GM12878 (cell line): ENCODE measurements at regions not wholly inside any gene's neighbourhood (a gene's known extent, or its start where the extent isn't known, plus 50 kb on each side); places are given as distances from the start of the nearest gene placed in this dataset.

Source experiments
- ATAC-seq: fragments of 200-7000 bp; cut with Tn5 transposase; 3 replicates; pipeline ENCODE4 v1.9.1; 2020; ENCODE audit warnings: mild to moderate bottlenecking, moderate library complexity
- BruUV-seq: library from RNA; stranded (reverse); fragments of 400-500 nt; replicated peaks from 2 replicates; lab custom pipeline; 2021; lab: Mats Ljungman, UMichigan
- CTCF ChIA-PET: fragments of 300-600 bp; sonication (Branson Sonifier 250); formaldehyde crosslinking; extraction: SDS; loops from one replicate; lab custom pipeline; 2021; ENCODE audit warnings: inconsistent platforms; lab: Yijun Ruan, JAX
- POLR2A ChIA-PET: fragments of 350-600 bp; formaldehyde crosslinking; extraction: SDS; loops from one replicate; lab custom pipeline; 2021; ENCODE audit warnings: inconsistent platforms; lab: Charles Lee
- RAD21 ChIA-PET: fragments of 300-600 bp; sonication (Branson Sonifier 250); formaldehyde crosslinking; loops from one replicate; lab custom pipeline; 2023; ENCODE audit warnings: antibody characterized with exemption; ENCODE audit not compliant: unreplicated experiment; lab: Charles Lee
- SMC1A ChIA-PET: fragments of 300-600 bp; sonication (Branson Sonifier 250); formaldehyde crosslinking; loops from one replicate; lab custom pipeline; 2023; ENCODE audit not compliant: unreplicated experiment, uncharacterized antibody; lab: Charles Lee
- DNase-seq: peaks from one replicate; pipeline ENCODE4 v3.0.0-alpha.2; 2011; ENCODE audit warnings: low read depth, low spot score
- FAIRE-seq: peaks from 3 replicates; lab custom pipeline; 2011; peaks lifted over from hg19 to GRCh38; lab: Jason Lieb, UNC
- H2AFZ ChIP-seq: 2 replicates; pipeline ENCODE4 v1.6.0; 2011; ENCODE audit warnings: low read depth, low read length, control low read depth; ENCODE audit not compliant: control insufficient read depth
- H3K27ac ChIP-seq: 2 replicates; pipeline ENCODE4 v1.5.1; 2011; ENCODE audit warnings: control low read depth; ENCODE audit not compliant: control insufficient read depth, insufficient read depth
- H3K27me3 ChIP-seq, 2 experiments: replicated peaks in 1 of 2; 2 replicates each; pipeline versions ENCODE4 v1.6.0 to v1.6.1; 2011; ENCODE audit warnings: low read length in 1 of 2; ENCODE audit not compliant: control insufficient read depth in 2 of 2, insufficient read depth in 2 of 2
- H3K36me3 ChIP-seq, 2 experiments: 2 replicates each; pipeline ENCODE4 v1.5.1; 2011; ENCODE audit warnings: low read length in 1 of 2; ENCODE audit not compliant: control insufficient read depth in 2 of 2, insufficient read depth in 2 of 2
- H3K4me1 ChIP-seq: 2 replicates; pipeline ENCODE4 v1.6.1; 2011; ENCODE audit warnings: mild to moderate bottlenecking, low read length, moderate library complexity, mixed read lengths; ENCODE audit not compliant: control insufficient read depth, insufficient read depth
- H3K4me2 ChIP-seq: 2 replicates; pipeline ENCODE4 v1.6.0; 2011; ENCODE audit warnings: control low read depth; ENCODE audit not compliant: control insufficient read depth, insufficient read depth
- H3K4me3 ChIP-seq: fragments of 200-600 bp; sonication (generic); 2 replicates; pipeline ENCODE4 v1.5.1; 2016
- H3K79me2 ChIP-seq: 2 replicates; pipeline ENCODE4 v1.6.0; 2011; ENCODE audit warnings: low read length; ENCODE audit not compliant: control insufficient read depth, insufficient read depth
- H3K9ac ChIP-seq: 2 replicates; pipeline ENCODE4 v1.8.0; 2011; ENCODE audit warnings: low read length, control low read depth, mixed read lengths; ENCODE audit not compliant: control insufficient read depth, insufficient read depth
- H3K9me3 ChIP-seq: replicated peaks from 3 replicates; pipeline ENCODE4 v1.5.1; 2011; ENCODE audit warnings: mild to moderate bottlenecking, low read length; ENCODE audit not compliant: control insufficient read depth, insufficient read depth
- H4K20me1 ChIP-seq: 2 replicates; pipeline ENCODE4 v1.6.0; 2011; ENCODE audit not compliant: control insufficient read depth, insufficient read depth
- ATF7 ChIP-seq: fragments of 450-650 bp; IDR thresholded peaks from 2 replicates; pipeline ENCODE4 v1.6.1; 2016; ENCODE audit warnings: low read depth, mild to moderate bottlenecking
- BACH1 ChIP-seq: fragments of 450-650 bp; IDR thresholded peaks from 2 replicates; pipeline ENCODE4 v1.6.1; 2017; ENCODE audit warnings: mild to moderate bottlenecking, borderline replicate concordance
- EGR1 ChIP-seq, 2 experiments: IDR thresholded peaks; 1 replicate in 1 of 2; 2 replicates in 1 of 2; pipeline ENCODE4 v1.6.1; 2011 to 2012; ENCODE audit warnings: low read depth in 2 of 2, low read length in 2 of 2, borderline replicate concordance in 1 of 2, mild to moderate bottlenecking in 1 of 2, moderate library complexity in 1 of 2
- EP300 ChIP-seq, 2 experiments: fragments of 150-350 bp in 1 of 2; IDR thresholded peaks; 2 replicates each; pipeline ENCODE4 v1.6.1; 2011 to 2012; ENCODE audit warnings: low read depth in 2 of 2, low read length in 2 of 2, borderline replicate concordance in 1 of 2, improper control_type of control experiment in 1 of 2, inconsistent platforms in 1 of 2; ENCODE audit not compliant: control insufficient read depth in 1 of 2
- EZH2 ChIP-seq: IDR thresholded peaks from 2 replicates; pipeline ENCODE4 v1.6.1; 2012; ENCODE audit warnings: low read depth, mild to moderate bottlenecking, control low read depth, inconsistent platforms, low read length, borderline replicate concordance; ENCODE audit not compliant: control insufficient read depth
- HDAC6 ChIP-seq: fragments of 200-600 bp; sonication (generic); IDR thresholded peaks from one replicate; pipeline ENCODE4 v1.8.0; 2017; ENCODE audit warnings: antibody characterized with exemption; ENCODE audit not compliant: unreplicated experiment
- MEF2B ChIP-seq: fragments of 450-650 bp; IDR thresholded peaks from 2 replicates; pipeline ENCODE4 v1.6.1; 2018; ENCODE audit warnings: mild to moderate bottlenecking, moderate library complexity; ENCODE audit not compliant: partially characterized antibody, poor library complexity, severe bottlenecking
- PAX5 ChIP-seq: IDR thresholded peaks from 2 replicates; pipeline ENCODE4 v1.6.1; 2011; ENCODE audit warnings: low read depth, low read length, borderline replicate concordance
- POU2F2 ChIP-seq: IDR thresholded peaks from 3 replicates; pipeline ENCODE4 v1.6.1; 2011; ENCODE audit warnings: low read depth, mild to moderate bottlenecking, low read length, borderline replicate concordance
- TAF1 ChIP-seq: IDR thresholded peaks from 2 replicates; pipeline ENCODE4 v1.6.1; 2011; ENCODE audit warnings: mild to moderate bottlenecking, low read depth, low read length, borderline replicate concordance
- TCF12 ChIP-seq: IDR thresholded peaks from 2 replicates; pipeline ENCODE4 v1.6.1; 2011; ENCODE audit warnings: low read depth, mild to moderate bottlenecking, low read length
- ZBED1 ChIP-seq: IDR thresholded peaks from 2 replicates; pipeline ENCODE4 v1.6.1; 2016; ENCODE audit warnings: borderline replicate concordance
- WGBS: methylation state at CpG from one replicate; pipeline ENCODE4 v1.1.6; 2016; ENCODE audit warnings: low lambda C conversion rate; ENCODE audit not compliant: insufficient replicate concordance, insufficient coverage; ENCODE audit errors: missing lambda C conversion rate; 5-methylcytosine and 5-hydroxymethylcytosine counted together
- in situ Hi-C: fragments of 300-500 bp; cut with MboI; formaldehyde crosslinking; loops from 9 replicates; pipeline ENCODE4 v1.14.3; 2018; ENCODE audit warnings: mixed read lengths
- intact Hi-C: fragments of 100-400 bp; cut with micrococcal nuclease; formaldehyde crosslinking; loops from one replicate; pipeline ENCODE4 v1.14.2; 2022; ENCODE audit not compliant: unreplicated experiment
- TF ChIP-seq, protein P1 (sequence below): IDR thresholded peaks from 2 replicates; pipeline ENCODE4 v1.6.1; 2012; ENCODE audit warnings: low read length, inconsistent platforms
- TF ChIP-seq, protein P2 (sequence below): IDR thresholded peaks from 2 replicates; pipeline ENCODE4 v1.6.1; 2011; ENCODE audit warnings: low read depth, mild to moderate bottlenecking, low read length, moderate library complexity, borderline replicate concordance; ENCODE audit errors: extremely low read depth

DNA sequence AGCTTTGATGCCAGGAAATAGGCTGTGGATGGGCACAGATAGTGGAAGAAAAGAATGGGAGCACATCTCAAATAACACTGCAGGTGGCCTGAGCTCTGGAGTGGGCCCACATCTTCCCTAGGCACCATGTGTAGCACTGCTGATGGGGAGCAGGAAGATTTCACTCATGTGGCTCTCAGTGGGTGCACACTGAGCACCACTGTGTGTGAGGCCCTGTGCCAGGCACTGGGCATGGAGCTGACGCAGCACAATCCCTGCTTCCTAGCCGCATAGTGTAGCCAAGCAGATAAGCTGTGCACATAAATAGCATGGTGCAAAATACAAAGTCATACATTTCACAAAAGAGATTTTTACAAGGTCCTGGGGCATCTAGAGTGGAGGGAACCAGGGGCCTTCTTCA lies 101.6 kb downstream of the MOBP start:
- POLR2A ChIA-PET = no interaction called here

More for the DNA sequence above, 101.6 kb downstream of the MOBP start:
- no peaks in the 10 kb centered on the region for H3K4me1 ChIP-seq
- H3K79me2 ChIP-seq = no peaks in the 10 kb centered on the region
- DNase-seq (no peak), ATAC-seq (no peak), FAIRE-seq (no peak)
- H3K36me3 ChIP-seq = no peaks in the 10 kb centered on the region
- no peaks in the 10 kb centered on the region for H4K20me1 ChIP-seq
- RAD21 ChIA-PET = no interaction called here
- BruUV-seq = no TSS peak
- no peak overlapping the region for H3K4me2 ChIP-seq
- no peak overlapping the region for H3K4me3 ChIP-seq
- 0 out of 4 replicates have a peak, but pooled peaks cover 0 to 1% of the 10 kb centered on the region in 2 experiments for H3K27me3 ChIP-seq
- intact Hi-C loops = no loop called here
- no peak overlapping the region for H3K27ac ChIP-seq
- TF ChIP-seq, protein P1, sequence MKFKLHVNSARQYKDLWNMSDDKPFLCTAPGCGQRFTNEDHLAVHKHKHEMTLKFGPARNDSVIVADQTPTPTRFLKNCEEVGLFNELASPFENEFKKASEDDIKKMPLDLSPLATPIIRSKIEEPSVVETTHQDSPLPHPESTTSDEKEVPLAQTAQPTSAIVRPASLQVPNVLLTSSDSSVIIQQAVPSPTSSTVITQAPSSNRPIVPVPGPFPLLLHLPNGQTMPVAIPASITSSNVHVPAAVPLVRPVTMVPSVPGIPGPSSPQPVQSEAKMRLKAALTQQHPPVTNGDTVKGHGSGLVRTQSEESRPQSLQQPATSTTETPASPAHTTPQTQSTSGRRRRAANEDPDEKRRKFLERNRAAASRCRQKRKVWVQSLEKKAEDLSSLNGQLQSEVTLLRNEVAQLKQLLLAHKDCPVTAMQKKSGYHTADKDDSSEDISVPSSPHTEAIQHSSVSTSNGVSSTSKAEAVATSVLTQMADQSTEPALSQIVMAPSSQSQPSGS = no peak
- TF ChIP-seq TCF12 (no peak), EP300 (IDR thresholded peaks at IDR 0.05; ENCODE audit: borderline replicate concordance in 1 of 2, control insufficient read depth in 1 of 2, low read depth in 2 of 2, low read length in 2 of 2) (no peak), TAF1 (no peak), ZBED1 (no peak), POU2F2 (no peak), EZH2 (no peak), PAX5 (no peak), EGR1 (IDR thresholded peaks at IDR 0.05; ENCODE audit: borderline replicate concordance in 1 of 2, low read depth in 2 of 2, low read length in 2 of 2) (no peak), ATF7 (no peak), MEF2B (no peak), BACH1 (no peak), HDAC6 (no peak)
- TF ChIP-seq, protein P2, sequence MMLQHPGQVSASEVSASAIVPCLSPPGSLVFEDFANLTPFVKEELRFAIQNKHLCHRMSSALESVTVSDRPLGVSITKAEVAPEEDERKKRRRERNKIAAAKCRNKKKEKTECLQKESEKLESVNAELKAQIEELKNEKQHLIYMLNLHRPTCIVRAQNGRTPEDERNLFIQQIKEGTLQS = no peak
- no peak overlapping the region for H2AFZ ChIP-seq
- no peak overlapping the region for H3K9ac ChIP-seq
- SMC1A ChIA-PET = no interaction called here
- 56% methylated on average over 2 of the region's 2 CpGs for WGBS
- CTCF ChIA-PET = interaction anchor here (0.7 kb wide), 1 partner anchor 532 kb away, joined by 3 read pairs; no protein-coding TSS in a partner anchor
- H3K9me3 ChIP-seq = no peaks in the 10 kb centered on the region
- in situ Hi-C loops = no loop called here
